ENCODE measurements at regions not wholly inside any gene's neighbourhood (a gene's known extent, or its start where the extent isn't known, plus 50 kb on each side); places are given as distances from the start of the nearest gene placed in this dataset.

GRCh38 chr16:60413969-60414368 is 1622.3 kb downstream of the CDH8 start:
- no peak for TF ChIP-seq CTCF (IDR thresholded peaks at IDR 0.05)
- TF ChIP-seq POLR2A (IDR thresholded peaks at IDR 0.05; ENCODE audit: low read depth): no peak
